K562 (cell line): ENCODE measurements at regions not wholly inside any gene's neighbourhood (a gene's known extent, or its start where the extent isn't known, plus 50 kb on each side); places are given as distances from the start of the nearest gene placed in this dataset.

ENCODE experiments used
- KAT8 ChIP-seq: fragments of 450-650 bp; IDR thresholded peaks from 2 replicates; pipeline ENCODE4 v1.6.1; 2016; ENCODE audit warnings: low read depth, mild to moderate bottlenecking
- MYNN ChIP-seq, 2 experiments: sonication (generic); formaldehyde crosslinking in 1 of 2; IDR thresholded peaks; 2 replicates each; pipeline versions ENCODE4 v1.5.0 to v1.6.1; 2016 to 2020; ENCODE audit warnings: antibody characterized with exemption in 1 of 2, missing genetic modification reagents in 1 of 2
- SRSF9 ChIP-seq: fragments of 200-400 bp; formaldehyde crosslinking; IDR thresholded peaks from 2 replicates; pipeline ENCODE4 v1.6.1; 2017; ENCODE audit warnings: low read depth, low read length, borderline replicate concordance

DNA sequence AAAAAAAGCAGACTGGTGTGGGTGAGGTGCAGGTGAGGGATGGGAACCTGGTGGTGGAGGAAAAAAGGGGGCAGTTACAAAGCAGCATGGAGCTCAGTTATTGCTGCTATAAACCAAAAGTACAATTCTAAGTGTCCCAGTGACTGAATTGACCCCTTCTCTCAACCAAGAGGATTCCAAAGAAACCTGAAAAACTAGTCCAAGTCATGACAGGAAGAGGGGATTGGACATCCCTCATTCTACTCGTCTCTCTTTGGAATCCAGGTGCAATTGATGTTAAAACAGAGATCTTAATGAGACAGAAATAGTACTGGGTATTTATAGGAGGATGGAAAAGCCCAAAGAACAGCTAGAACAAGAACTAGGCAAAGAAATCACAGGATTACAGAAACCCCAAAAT lies 322.3 kb upstream of the IGFBP3 start:
- TF ChIP-seq SRSF9 = no peak
- no peak for TF ChIP-seq MYNN (IDR thresholded peaks at IDR 0.05)
- TF ChIP-seq MYNN (CRISPR knock-in tag; IDR thresholded peaks at IDR 0.05) = no peak
- TF ChIP-seq KAT8 = no peak
